Caki2 (cell line): ENCODE measurements at regions not wholly inside any gene's neighbourhood (a gene's known extent, or its start where the extent isn't known, plus 50 kb on each side); places are given as distances from the start of the nearest gene placed in this dataset.
"Not testable (repeated sequence)": the region's sequence is repeated elsewhere in the genome, so short reads cannot be mapped to it uniquely, and the experiment has no call there.

Experiments
- DNase-seq: peaks from one replicate; pipeline ENCODE4 v3.0.0-alpha.2; 2015; ENCODE audit warnings: low read depth
- in situ Hi-C: cut with HindIII; loops from 2 replicates; pipeline ENCODE4 v1.10.0; 2016; ENCODE audit warnings: low sequenced_read_pairs, low pct_unique_long_range_greater_than_20kb, mixed read lengths

GRCh38 chr13:73521290-73521624 is 462.5 kb downstream of the KLF5 start:
- in situ Hi-C loops, result no loop called here
- DNase-seq, result no peak

- in situ Hi-C loops, result no loop called here
Observed at GRCh38 chr13:73520566-73521289, 461.9 kb downstream of the KLF5 start.

GRCh38 chr13:73520135-73520534 is 461.3 kb downstream of the KLF5 start:
- in situ Hi-C loops, DNase-seq: not testable (repeated sequence)

More at GRCh38 chr13:73520566-73521289, 461.9 kb downstream of the KLF5 start:
- DNase-seq, result no peak

DNA sequence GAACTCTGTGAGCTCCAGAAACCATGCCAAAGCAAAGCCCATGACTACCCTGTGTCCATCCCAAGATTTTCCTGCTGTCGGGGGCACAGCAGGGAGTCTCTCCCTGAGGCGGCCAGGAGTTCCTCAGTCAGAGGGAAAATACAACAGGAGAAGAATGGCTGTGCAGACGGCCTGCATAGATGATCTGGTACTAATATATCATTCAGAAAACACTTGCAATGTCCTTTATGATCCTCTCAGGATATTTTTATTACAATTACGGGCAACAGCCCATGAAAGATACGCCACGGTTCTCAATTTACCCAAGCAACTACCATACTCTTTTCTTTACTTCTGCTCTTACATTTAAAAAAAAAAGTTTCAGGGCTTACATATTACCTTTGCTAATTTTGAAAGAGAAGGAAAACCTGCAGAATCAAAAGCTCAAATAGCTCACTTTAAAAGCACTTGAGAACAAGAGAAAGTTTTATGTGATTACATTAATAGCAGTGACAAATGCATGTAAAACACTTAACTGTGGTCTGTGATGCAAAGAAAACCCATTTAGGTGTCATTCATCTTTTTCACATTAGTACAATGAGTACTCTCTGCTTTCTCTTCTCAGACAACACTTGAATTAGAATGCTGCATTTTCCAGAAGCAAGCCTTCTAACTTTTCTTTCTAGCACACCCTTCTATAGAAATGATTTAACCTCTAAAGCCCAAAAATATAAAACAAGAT is 460.8 kb downstream of the KLF5 start:
- no peak for DNase-seq
- in situ Hi-C loops, result no loop called here

- DNase-seq, result no peak
- in situ Hi-C loops, result no loop called here
Observed at GRCh38 chr13:73517766-73518165, 459.0 kb downstream of the KLF5 start.

DNA sequence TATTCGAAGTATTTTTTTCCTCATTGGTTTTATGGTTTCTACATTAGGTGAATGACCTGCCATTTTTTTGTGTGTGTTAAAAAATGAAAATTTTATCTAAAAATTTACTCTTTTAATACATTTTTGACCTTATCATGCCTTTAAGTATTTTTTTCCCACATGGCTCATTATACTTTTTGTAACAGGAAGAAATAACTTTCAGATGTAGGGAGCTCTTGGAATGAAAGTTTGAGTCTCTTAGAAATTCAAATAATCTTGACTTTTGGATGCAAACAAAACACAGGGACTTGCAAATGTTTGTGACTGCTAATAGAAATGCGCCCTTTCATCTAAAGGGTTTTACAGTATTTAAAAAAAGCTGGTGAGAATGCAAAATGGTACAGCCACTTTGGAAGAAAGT is 457.9 kb downstream of the KLF5 start:
- DNase-seq, result no peak
- in situ Hi-C loops, result no loop called here

DNA sequence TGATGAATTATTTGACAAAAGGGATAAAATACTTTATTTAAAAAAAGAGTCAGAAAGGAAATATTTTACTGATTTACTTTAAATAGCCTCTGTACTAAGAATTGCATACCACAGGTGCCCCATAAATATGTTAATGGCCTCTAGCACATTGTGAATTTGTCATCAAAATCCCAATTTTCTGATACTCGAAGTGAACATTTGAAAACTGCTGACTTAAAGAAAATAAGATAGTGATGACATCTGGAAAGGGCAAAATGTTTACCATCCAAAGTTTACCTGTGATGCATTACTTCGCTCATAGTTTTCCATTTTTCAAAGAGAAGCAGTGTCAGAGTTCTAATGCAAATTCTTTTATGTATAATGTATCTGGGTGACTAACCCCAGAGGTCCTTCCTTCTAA is 455.4 kb downstream of the KLF5 start:
- DNase-seq, result no peak
- in situ Hi-C loops, result no loop called here

GRCh38 chr13:73513751-73514150 is 454.9 kb downstream of the KLF5 start:
- DNase-seq, result no peak
- in situ Hi-C loops, result no loop called here

- in situ Hi-C loops, result no loop called here
- no peak for DNase-seq
Observed at GRCh38 chr13:73508841-73509240, 450.0 kb downstream of the KLF5 start.

GRCh38 chr13:73505376-73505890 is 446.6 kb downstream of the KLF5 start:
- DNase-seq, result no peak
- in situ Hi-C loops, result no loop called here

DNA sequence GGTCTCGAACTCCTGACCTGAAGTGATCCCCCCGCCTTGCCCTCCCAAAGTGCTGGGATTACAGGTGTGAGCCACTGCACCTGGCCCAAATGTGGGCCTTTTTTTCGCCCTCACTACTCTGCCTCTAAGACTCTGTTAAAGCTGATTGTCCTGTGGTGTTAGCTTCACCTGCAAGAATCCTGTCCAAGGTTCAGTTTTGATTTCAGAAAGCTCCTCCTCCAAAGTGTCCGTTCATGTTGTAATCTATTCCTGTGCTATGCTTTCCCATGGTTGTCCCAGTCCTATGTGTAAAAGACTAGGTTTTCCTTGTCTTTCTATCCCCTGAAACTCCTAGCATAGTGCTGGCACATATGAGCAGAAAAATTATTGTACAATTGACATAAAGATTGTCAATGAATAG is 440.9 kb downstream of the KLF5 start:
- in situ Hi-C loops, result no loop called here
- DNase-seq, result no peak

GRCh38 chr13:73497430-73497829 is 438.6 kb downstream of the KLF5 start:
- in situ Hi-C loops, result no loop called here
- no peak for DNase-seq

DNA sequence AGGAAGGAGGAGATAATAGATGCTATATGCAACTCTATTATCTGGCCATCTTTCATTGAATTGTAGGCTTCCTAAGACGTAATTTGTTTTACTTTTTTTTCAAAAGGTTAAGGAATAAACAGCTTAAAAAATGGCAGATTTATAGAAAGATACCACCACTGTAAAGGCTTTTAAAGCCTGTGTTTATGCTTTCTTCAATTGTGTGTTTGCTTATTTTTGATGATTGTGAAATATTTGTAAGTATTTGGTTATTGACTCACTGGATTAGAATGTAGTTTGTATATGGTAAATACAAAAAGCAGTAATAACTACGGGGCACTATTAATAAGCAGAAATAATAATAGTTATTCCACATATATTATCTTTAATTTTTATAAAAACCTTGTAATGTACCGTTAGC is 437.9 kb downstream of the KLF5 start:
- in situ Hi-C loops, result no loop called here
- no peak for DNase-seq

- DNase-seq, result no peak
- in situ Hi-C loops, result no loop called here
Observed at GRCh38 chr13:73492811-73493210, 434.0 kb downstream of the KLF5 start.

DNA sequence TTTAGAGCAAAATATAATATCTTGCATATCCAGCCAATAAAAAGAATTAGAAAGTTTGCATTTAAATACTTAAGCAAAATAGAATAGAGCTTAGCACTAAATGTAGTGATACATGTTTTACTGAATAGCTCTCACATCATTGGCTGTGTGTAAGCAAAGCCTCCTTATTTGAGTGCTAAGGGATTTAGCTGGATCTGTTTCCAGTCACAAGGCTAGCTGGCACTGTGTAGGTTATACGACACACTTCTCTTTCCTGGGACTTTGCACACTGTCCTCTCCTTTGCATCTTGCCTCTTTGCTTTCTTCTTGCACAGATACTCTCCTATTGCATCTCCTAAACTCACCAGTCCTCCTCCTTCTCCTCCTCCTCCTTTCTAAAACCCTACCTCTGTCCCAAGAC is 423.8 kb downstream of the KLF5 start:
- in situ Hi-C loops, result no loop called here

DNA sequence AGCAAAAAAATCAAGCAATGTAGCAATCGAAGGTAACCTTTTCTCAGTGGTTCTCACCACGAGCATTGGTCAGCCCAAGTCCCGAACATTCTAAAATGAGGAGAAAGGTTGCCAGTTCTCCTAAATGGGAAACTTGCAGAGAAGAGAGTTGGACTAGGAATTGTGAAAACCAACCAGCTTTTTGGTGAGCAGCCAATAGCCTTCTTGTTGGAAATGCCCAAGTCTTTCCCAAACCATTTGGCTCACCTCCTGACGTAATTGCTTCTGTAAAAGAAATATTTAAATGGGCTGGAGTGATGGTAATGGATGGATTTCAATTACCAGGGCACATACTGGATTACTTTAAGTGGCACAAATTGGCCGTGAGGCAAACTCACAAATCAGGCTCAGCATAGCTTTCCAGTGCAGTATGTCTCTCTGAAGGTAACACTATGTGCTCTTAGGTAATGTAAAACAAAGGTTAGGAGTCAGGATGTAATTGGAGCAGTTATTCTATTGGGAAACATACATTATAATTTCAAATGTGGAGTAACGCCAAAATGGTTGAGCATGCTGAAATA is 423.2 kb downstream of the KLF5 start:
- in situ Hi-C loops, result no loop called here
- no peak for DNase-seq

More for the DNA sequence above, 423.8 kb downstream of the KLF5 start:
- DNase-seq, result no peak

DNA sequence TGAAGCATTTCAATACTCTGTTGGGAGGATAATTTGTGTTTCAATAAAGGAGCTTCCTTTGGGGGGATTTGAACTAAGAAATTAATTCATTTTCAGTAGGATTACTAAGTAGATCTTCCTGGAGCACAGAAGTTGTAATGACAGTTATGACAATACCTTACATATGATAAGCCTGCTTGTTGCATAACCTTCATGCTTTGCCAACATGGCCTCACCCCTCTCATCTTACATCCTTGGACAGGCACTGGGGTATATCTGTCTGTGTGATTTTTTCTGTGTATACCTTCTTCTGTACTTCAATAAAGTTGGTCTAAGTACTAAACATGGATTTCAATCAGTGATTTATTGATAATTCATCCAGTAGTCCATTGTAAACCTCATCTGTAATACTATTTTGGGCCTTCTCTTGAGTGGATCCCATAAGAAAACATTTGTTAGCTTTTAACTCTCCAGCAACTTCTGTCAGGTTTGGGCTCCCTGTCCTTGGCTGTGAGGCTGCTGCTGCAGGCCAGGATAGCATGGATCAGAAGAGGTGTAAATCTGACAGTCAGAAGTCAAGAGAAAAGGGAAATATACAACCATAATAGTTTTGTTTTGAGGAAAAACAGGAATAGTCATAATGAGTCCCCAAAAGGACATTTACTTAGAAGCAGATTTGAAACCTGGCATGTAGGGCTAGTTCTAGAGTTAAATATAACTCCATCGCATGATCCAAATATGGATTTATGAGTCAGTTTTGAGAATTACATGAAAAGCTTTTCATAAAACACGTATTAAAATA is 422.2 kb downstream of the KLF5 start:
- in situ Hi-C loops, result no loop called here
- no peak for DNase-seq

DNA sequence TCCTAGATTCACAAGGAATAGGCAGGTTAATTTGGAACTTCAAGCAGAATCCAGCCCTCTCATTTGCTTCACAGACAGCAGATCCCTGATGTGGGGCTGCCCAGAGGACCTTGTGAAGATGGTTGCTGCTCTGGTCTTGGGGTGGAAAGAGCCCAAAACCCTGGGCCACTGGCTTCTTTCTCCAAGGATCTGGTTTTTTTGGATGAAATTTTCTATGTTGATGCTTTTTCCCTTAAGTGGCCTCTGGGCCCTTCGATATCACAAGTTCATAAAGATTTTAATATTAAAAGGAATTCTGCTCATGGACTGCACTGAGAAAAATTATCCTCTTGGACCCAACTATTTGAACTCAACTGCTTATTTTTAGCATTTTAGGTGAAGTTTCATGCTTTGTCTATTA is 421.1 kb downstream of the KLF5 start:
- in situ Hi-C loops, result no loop called here
- no peak for DNase-seq

DNA sequence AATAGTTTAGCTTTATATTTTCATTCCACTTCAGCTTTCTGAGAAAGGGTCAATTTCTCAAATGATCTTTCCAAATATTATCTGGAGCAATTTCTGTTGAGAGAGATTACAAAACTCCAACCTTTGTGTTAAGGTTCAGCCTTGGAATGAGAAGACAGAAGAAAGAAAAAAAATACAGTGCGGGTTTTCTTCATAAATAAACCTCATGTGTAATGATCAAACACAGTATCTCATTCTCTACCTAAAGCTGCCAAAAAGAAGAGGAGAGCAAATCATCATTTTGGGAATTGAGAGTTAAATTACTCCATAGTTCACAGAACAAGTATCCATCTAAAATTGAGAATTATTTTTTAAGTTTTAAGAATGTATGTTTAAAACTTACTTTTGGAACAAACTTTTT is 420.5 kb downstream of the KLF5 start:
- no peak for DNase-seq
- in situ Hi-C loops, result no loop called here
